WTC11 (cell line): ENCODE measurements at regions not wholly inside any gene's neighbourhood (a gene's known extent, or its start where the extent isn't known, plus 50 kb on each side); places are given as distances from the start of the nearest gene placed in this dataset.

Source experiments
- ATAC-seq: fragments of 200-7000 bp; cut with Tn5 transposase; 2 replicates; pipeline ENCODE4 v1.10.0; 2021; ENCODE audit warnings: mild to moderate bottlenecking, moderate library complexity
- CTCF ChIA-PET: fragments of 300-600 bp; sonication (Branson Sonifier 250); formaldehyde crosslinking; loops from one replicate; lab custom pipeline; 2021; ENCODE audit warnings: antibody characterized with exemption; lab: Charles Lee
- POLR2A ChIA-PET: fragments of 350-600 bp; sonication (Branson Sonifier 250); formaldehyde crosslinking; loops from one replicate; lab custom pipeline; 2021; ENCODE audit warnings: antibody characterized with exemption; lab: Charles Lee
- DNase-seq: peaks from one replicate; pipeline ENCODE4 v3.0.0; 2021; ENCODE audit warnings: low spot score
- H3K27ac Mint-ChIP-seq: 2 replicates; pipeline ENCODE4 v1.8.0; 2021; ENCODE audit warnings: mixed read lengths
- H3K27me3 Mint-ChIP-seq: 2 replicates; pipeline ENCODE4 v1.8.0; 2021; ENCODE audit warnings: low read depth, mild to moderate bottlenecking, moderate library complexity, mixed read lengths
- H3K36me3 Mint-ChIP-seq: 2 replicates; pipeline ENCODE4 v1.8.0; 2021; ENCODE audit warnings: mixed read lengths
- H3K4me1 Mint-ChIP-seq: 2 replicates; pipeline ENCODE4 v1.8.0; 2022; ENCODE audit warnings: mixed read lengths
- H3K4me3 Mint-ChIP-seq: 2 replicates; pipeline ENCODE4 v1.8.0; 2021; ENCODE audit warnings: mild to moderate bottlenecking, moderate library complexity, mixed read lengths
- H3K9me3 Mint-ChIP-seq: 2 replicates; pipeline ENCODE4 v1.8.0; 2021; ENCODE audit warnings: mixed read lengths
- CREM ChIP-seq: sonication (generic); formaldehyde crosslinking; IDR thresholded peaks from 2 replicates; pipeline ENCODE4 v1.8.1; 2022; ENCODE audit warnings: mild to moderate bottlenecking, missing genetic modification reagents, moderate library complexity
- CTCF ChIP-seq: fragments of 200-600 bp; IDR thresholded peaks from 2 replicates; pipeline ENCODE4 v1.8.0; 2022; ENCODE audit warnings: antibody characterized with exemption
- E2F1 ChIP-seq: sonication (generic); formaldehyde crosslinking; IDR thresholded peaks from 2 replicates; pipeline ENCODE4 v1.8.0; 2022; ENCODE audit warnings: mild to moderate bottlenecking, missing genetic modification reagents
- ESRRA ChIP-seq: sonication (generic); formaldehyde crosslinking; IDR thresholded peaks from 2 replicates; pipeline ENCODE4 v1.8.1; 2022; ENCODE audit warnings: mild to moderate bottlenecking, missing genetic modification reagents, borderline replicate concordance
- FOXJ3 ChIP-seq: sonication (generic); formaldehyde crosslinking; IDR thresholded peaks from 2 replicates; pipeline ENCODE4 v1.9.0; 2021; ENCODE audit warnings: missing genetic modification reagents, mild to moderate bottlenecking, borderline replicate concordance
- FOXP1 ChIP-seq: sonication (generic); formaldehyde crosslinking; IDR thresholded peaks from 2 replicates; pipeline ENCODE4 v1.8.0; 2022; ENCODE audit warnings: missing genetic modification reagents, mild to moderate bottlenecking, moderate library complexity, borderline replicate concordance
- GRHL2 ChIP-seq: fragments of 250-450 bp; sonication (Bioruptor Pico); IDR thresholded peaks from 2 replicates; pipeline ENCODE4 v1.8.0; 2022; ENCODE audit warnings: mild to moderate bottlenecking, moderate library complexity; ENCODE audit not compliant: insufficient replicate concordance, severe bottlenecking
- GTF2I ChIP-seq: fragments of 250-450 bp; sonication (Bioruptor Pico); conservative IDR thresholded peaks from 2 replicates; pipeline ENCODE4 v1.4.0; 2021; ENCODE audit warnings: mild to moderate bottlenecking
- HMGA2 ChIP-seq: fragments of 250-450 bp; sonication (Bioruptor Pico); IDR thresholded peaks from 2 replicates; pipeline ENCODE4 v1.4.0; 2021; ENCODE audit warnings: mild to moderate bottlenecking, moderate library complexity
- IRF2 ChIP-seq: sonication (generic); formaldehyde crosslinking; IDR thresholded peaks from 2 replicates; pipeline ENCODE4 v1.8.0; 2022; ENCODE audit warnings: low read depth, missing genetic modification reagents, borderline replicate concordance
- JUN ChIP-seq: sonication (generic); formaldehyde crosslinking; IDR thresholded peaks from 2 replicates; pipeline ENCODE4 v1.8.0; 2023; ENCODE audit warnings: mild to moderate bottlenecking, missing genetic modification reagents
- MXD4 ChIP-seq: fragments of 250-450 bp; sonication (Bioruptor Pico); IDR thresholded peaks from 2 replicates; pipeline ENCODE4 v1.8.0; 2021; ENCODE audit warnings: mild to moderate bottlenecking, moderate library complexity, borderline replicate concordance
- NFYB ChIP-seq: sonication (generic); formaldehyde crosslinking; conservative IDR thresholded peaks from 2 replicates; pipeline ENCODE4 v1.8.0; 2022; ENCODE audit warnings: low read depth, missing genetic modification reagents
- RORB ChIP-seq: fragments of 250-450 bp; sonication (Bioruptor Pico); IDR thresholded peaks from 2 replicates; pipeline ENCODE4 v1.9.0; 2021; ENCODE audit warnings: mild to moderate bottlenecking
- SOX15 ChIP-seq: fragments of 250-450 bp; sonication (Bioruptor Pico); IDR thresholded peaks from 2 replicates; pipeline ENCODE4 v1.9.0; 2021; ENCODE audit warnings: mild to moderate bottlenecking
- SP1 ChIP-seq: sonication (generic); formaldehyde crosslinking; conservative IDR thresholded peaks from 2 replicates; pipeline ENCODE4 v1.8.1; 2022; ENCODE audit warnings: missing genetic modification reagents
- TEAD4 ChIP-seq: sonication (generic); formaldehyde crosslinking; IDR thresholded peaks from 2 replicates; pipeline ENCODE4 v1.8.0; 2022; ENCODE audit warnings: mild to moderate bottlenecking, missing genetic modification reagents
- ZNF121 ChIP-seq: sonication (generic); formaldehyde crosslinking; IDR thresholded peaks from 2 replicates; pipeline ENCODE4 v1.8.0; 2023; ENCODE audit warnings: missing genetic modification reagents
- ZNF232 ChIP-seq: sonication (generic); formaldehyde crosslinking; IDR thresholded peaks from 2 replicates; pipeline ENCODE4 v1.8.0; 2022; ENCODE audit warnings: mild to moderate bottlenecking, missing genetic modification reagents
- ZNF263 ChIP-seq: sonication (generic); formaldehyde crosslinking; IDR thresholded peaks from 2 replicates; pipeline ENCODE4 v1.8.1; 2022; ENCODE audit warnings: low read depth, mild to moderate bottlenecking, moderate library complexity, missing genetic modification reagents
- ZNF416 ChIP-seq: fragments of 250-450 bp; sonication (Bioruptor Pico); IDR thresholded peaks from 2 replicates; pipeline ENCODE4 v1.9.0; 2021; ENCODE audit warnings: mild to moderate bottlenecking, inconsistent platforms
- ZNF423 ChIP-seq: fragments of 250-450 bp; sonication (Bioruptor Pico); IDR thresholded peaks from 2 replicates; pipeline ENCODE4 v2.1.2; 2022; ENCODE audit warnings: mild to moderate bottlenecking, moderate library complexity
- TF ChIP-seq, protein P1 (sequence below): sonication (generic); formaldehyde crosslinking; IDR thresholded peaks from 2 replicates; pipeline ENCODE4 v1.8.0; 2023; ENCODE audit warnings: mild to moderate bottlenecking, missing genetic modification reagents
- TF ChIP-seq, protein P2 (sequence below): sonication (generic); formaldehyde crosslinking; IDR thresholded peaks from 2 replicates; pipeline ENCODE4 v1.8.1; 2022; ENCODE audit warnings: low read depth, missing genetic modification reagents, borderline replicate concordance
- TF ChIP-seq, protein P3 (sequence below): sonication (generic); formaldehyde crosslinking; IDR thresholded peaks from 2 replicates; pipeline ENCODE4 v1.8.1; 2023; ENCODE audit warnings: mild to moderate bottlenecking, missing genetic modification reagents
- TF ChIP-seq, protein P4 (sequence below): sonication (generic); formaldehyde crosslinking; IDR thresholded peaks from 2 replicates; pipeline ENCODE4 v1.8.0; 2022; ENCODE audit warnings: mild to moderate bottlenecking, missing genetic modification reagents

DNA sequence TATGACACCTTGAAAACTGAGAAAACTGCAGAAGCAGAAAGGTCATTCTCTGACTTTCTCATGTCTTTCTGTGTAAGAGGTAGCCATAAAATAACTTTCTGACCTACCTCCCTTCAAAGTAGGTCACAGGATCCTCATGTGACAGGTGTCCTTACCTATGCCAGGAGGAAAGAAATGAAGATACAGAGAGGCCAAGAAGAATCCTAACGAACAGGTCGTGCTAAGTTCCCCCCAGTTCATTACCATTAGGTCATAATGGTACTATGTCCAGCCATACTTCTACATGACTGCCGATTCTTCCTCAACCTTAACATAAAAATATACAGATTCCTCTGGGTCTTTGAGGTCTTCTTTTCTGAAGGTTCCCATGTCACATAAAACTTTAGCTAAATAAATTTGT, 118.6 kb downstream of the FOXB1 start (continued):
- no peak for TF ChIP-seq FOXJ3
- TF ChIP-seq FOXP1: no peak
- no peak for TF ChIP-seq ZNF232 (CRISPR knock-in tag)
- no peak for TF ChIP-seq RORB (CRISPR knock-in tag)
- TF ChIP-seq CREM (CRISPR knock-in tag): no peak

DNA sequence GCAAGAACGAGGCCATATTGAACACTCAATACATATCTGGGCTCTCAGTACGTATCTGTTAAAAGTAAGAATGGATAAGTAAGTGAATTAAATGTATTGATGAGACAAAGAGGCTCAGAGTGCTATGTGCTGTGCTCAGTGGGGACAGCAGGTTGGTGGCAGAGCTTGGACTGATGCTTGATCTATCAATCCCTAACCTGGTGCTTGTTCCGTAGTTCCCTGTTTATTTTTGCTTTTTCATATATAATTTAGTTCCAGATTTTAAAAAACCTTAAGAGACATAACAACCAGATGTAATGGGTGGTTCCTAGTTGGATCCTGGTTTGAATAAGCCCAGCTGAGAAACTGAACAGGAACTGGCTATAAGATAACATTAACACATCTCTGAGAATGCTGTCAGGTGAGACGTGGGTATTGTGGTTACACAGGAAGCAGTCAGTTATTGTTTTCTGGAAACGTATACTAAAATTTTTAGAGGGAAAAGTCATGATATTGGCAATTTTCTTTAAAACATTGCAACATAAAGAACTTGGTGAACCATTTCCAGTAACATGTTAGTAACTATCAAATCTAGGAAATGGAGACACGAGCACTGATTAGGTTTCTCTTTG, 120.5 kb downstream of the FOXB1 start:
- DNase-seq (no peak), ATAC-seq (no peak)
- Mint-ChIP-seq H3K4me3 (no peak overlapping the region), H3K27ac (no peak overlapping the region), H3K4me1 (peaks cover 68% of the 10 kb centered on the region), H3K9me3 (no peaks in the 10 kb centered on the region), H3K36me3 (no peaks in the 10 kb centered on the region), H3K27me3 (peaks cover 27% of the 10 kb centered on the region)
- POLR2A ChIA-PET: no interaction called here
- no peak for TF ChIP-seq TEAD4 (CRISPR knock-in tag)
- TF ChIP-seq, protein P1, sequence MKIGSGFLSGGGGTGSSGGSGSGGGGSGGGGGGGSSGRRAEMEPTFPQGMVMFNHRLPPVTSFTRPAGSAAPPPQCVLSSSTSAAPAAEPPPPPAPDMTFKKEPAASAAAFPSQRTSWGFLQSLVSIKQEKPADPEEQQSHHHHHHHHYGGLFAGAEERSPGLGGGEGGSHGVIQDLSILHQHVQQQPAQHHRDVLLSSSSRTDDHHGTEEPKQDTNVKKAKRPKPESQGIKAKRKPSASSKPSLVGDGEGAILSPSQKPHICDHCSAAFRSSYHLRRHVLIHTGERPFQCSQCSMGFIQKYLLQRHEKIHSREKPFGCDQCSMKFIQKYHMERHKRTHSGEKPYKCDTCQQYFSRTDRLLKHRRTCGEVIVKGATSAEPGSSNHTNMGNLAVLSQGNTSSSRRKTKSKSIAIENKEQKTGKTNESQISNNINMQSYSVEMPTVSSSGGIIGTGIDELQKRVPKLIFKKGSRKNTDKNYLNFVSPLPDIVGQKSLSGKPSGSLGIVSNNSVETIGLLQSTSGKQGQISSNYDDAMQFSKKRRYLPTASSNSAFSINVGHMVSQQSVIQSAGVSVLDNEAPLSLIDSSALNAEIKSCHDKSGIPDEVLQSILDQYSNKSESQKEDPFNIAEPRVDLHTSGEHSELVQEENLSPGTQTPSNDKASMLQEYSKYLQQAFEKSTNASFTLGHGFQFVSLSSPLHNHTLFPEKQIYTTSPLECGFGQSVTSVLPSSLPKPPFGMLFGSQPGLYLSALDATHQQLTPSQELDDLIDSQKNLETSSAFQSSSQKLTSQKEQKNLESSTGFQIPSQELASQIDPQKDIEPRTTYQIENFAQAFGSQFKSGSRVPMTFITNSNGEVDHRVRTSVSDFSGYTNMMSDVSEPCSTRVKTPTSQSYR: no peak
- no peak for TF ChIP-seq IRF2 (CRISPR knock-in tag)
- no peak for TF ChIP-seq ZNF263
- TF ChIP-seq ZNF121 (CRISPR knock-in tag): no peak
- no peak for TF ChIP-seq ZNF416 (CRISPR knock-in tag)
- CTCF ChIA-PET: interaction anchor here (1.1 kb wide), 1 partner anchor 131 kb away, joined by 3 read pairs; no protein-coding TSS in a partner anchor

- POLR2A ChIA-PET: no interaction called here
- Mint-ChIP-seq H3K36me3 (no peaks in the 10 kb centered on the region), H3K4me1 (peaks cover 67% of the 10 kb centered on the region), H3K9me3 (no peaks in the 10 kb centered on the region), H3K4me3 (no peak overlapping the region), H3K27me3 (peaks cover 27% of the 10 kb centered on the region), H3K27ac (no peak overlapping the region)
- CTCF ChIA-PET: interaction anchor here (0.6 to 1.1 kb wide), 2 partner anchors 132 to 1288 kb away, joined by 3 read pairs; no protein-coding TSS in a partner anchor
- DNase-seq (no peak), ATAC-seq (no peak)
- no peak for TF ChIP-seq SP1 (CRISPR knock-in tag)
- TF ChIP-seq HMGA2: no peak
- TF ChIP-seq IRF2 (CRISPR knock-in tag): no peak
- TF ChIP-seq, protein P2, sequence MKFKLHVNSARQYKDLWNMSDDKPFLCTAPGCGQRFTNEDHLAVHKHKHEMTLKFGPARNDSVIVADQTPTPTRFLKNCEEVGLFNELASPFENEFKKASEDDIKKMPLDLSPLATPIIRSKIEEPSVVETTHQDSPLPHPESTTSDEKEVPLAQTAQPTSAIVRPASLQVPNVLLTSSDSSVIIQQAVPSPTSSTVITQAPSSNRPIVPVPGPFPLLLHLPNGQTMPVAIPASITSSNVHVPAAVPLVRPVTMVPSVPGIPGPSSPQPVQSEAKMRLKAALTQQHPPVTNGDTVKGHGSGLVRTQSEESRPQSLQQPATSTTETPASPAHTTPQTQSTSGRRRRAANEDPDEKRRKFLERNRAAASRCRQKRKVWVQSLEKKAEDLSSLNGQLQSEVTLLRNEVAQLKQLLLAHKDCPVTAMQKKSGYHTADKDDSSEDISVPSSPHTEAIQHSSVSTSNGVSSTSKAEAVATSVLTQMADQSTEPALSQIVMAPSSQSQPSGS (CRISPR knock-in tag): no peak
- TF ChIP-seq ZNF232 (CRISPR knock-in tag): no peak
- no peak for TF ChIP-seq ESRRA (CRISPR knock-in tag)
- no peak for TF ChIP-seq NFYB (CRISPR knock-in tag)
- TF ChIP-seq GRHL2 (CRISPR knock-in tag): no peak
- TF ChIP-seq, protein P3, sequence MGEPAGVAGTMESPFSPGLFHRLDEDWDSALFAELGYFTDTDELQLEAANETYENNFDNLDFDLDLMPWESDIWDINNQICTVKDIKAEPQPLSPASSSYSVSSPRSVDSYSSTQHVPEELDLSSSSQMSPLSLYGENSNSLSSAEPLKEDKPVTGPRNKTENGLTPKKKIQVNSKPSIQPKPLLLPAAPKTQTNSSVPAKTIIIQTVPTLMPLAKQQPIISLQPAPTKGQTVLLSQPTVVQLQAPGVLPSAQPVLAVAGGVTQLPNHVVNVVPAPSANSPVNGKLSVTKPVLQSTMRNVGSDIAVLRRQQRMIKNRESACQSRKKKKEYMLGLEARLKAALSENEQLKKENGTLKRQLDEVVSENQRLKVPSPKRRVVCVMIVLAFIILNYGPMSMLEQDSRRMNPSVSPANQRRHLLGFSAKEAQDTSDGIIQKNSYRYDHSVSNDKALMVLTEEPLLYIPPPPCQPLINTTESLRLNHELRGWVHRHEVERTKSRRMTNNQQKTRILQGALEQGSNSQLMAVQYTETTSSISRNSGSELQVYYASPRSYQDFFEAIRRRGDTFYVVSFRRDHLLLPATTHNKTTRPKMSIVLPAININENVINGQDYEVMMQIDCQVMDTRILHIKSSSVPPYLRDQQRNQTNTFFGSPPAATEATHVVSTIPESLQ (CRISPR knock-in tag): no peak
- TF ChIP-seq, protein P4, sequence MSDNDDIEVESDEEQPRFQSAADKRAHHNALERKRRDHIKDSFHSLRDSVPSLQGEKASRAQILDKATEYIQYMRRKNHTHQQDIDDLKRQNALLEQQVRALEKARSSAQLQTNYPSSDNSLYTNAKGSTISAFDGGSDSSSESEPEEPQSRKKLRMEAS (CRISPR knock-in tag): no peak
- TF ChIP-seq SOX15 (CRISPR knock-in tag): no peak
- no peak for TF ChIP-seq CTCF
- TF ChIP-seq E2F1: no peak
- no peak for TF ChIP-seq MXD4 (CRISPR knock-in tag)
- no peak for TF ChIP-seq GTF2I
- TF ChIP-seq JUN: no peak
- no peak for TF ChIP-seq ZNF423 (CRISPR knock-in tag)
Measured at GRCh38 chr15:60125334-60125733, 121.2 kb downstream of the FOXB1 start.
